ENCODE measurements at regions not wholly inside any gene's neighbourhood (a gene's known extent, or its start where the extent isn't known, plus 50 kb on each side); places are given as distances from the start of the nearest gene placed in this dataset.

DNA sequence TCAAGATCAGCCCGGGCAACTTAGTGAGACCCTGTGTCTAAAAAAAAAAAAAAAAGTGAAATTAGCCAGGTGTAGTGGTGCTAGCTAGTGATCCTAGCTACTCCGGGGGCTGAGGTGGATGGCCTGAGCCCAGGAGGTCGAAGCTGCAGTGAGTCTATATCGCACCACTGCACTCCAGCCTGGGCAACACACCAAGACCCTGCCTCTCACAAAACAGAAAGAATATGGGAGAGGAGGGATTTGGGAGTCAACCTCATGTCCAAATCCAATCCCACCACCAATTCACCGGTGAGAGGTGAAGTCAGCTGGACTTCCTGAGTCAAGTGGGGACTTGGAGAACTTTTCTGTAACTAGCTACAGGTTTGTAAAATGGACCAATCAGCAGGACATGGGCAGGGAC is 80.5 kb upstream of the MFGE8 start:
- Histone ChIP-seq H3K27me3 (ENCODE audit: control insufficient read depth in 1 of 2, insufficient read depth in 2 of 2, low read length in 2 of 2) (no peaks in the 10 kb centered on the region), H3K9me3 (ENCODE audit: low read length) (no peaks in the 10 kb centered on the region), H4K20me1 (ENCODE audit: insufficient read depth, low read length) (no peaks in the 10 kb centered on the region), H3K27ac (ENCODE audit: extremely low read length, insufficient read depth, low read length) (no peak overlapping the region), H3K4me2 (ENCODE audit: low read depth, low read length) (no peak overlapping the region), H3K36me3 (replicated peaks in 1 of 2; ENCODE audit: control insufficient read depth in 1 of 2, insufficient read depth in 2 of 2, low read length in 2 of 2) (no peaks in the 10 kb centered on the region), H3K79me2 (ENCODE audit: insufficient read depth, low read length) (no peaks in the 10 kb centered on the region), H3K4me1 (ENCODE audit: insufficient read depth, low read length) (no peaks in the 10 kb centered on the region), H3K9ac (ENCODE audit: insufficient read depth, low read depth, low read length) (no peak overlapping the region), H2AFZ (ENCODE audit: low read length) (no peak overlapping the region), H3K4me3 (replicated peaks in 1 of 3; ENCODE audit: insufficient read depth in 1 of 3, low read depth in 2 of 3, low read length in 3 of 3) (no peak overlapping the region)
- ChIA-PET CTCF (ENCODE audit: low intra/inter-chr PET ratio, low total read pairs) (no interaction called here), POLR2A (no interaction called here)
- intact Hi-C loops (cut with micrococcal nuclease; ENCODE audit: unreplicated experiment) = no loop called here
- ATAC-seq (no peak), FAIRE-seq (no peak), DNase-seq (ENCODE audit: low spot score) (no peak)
- in situ Hi-C loops (cut with HindIII; ENCODE audit: extremely low pct_ligation_motif_present, low pct_unique_long_range_greater_than_20kb) = no loop called here
- BruUV-seq (replicated peaks) = no TSS peak
- WGBS (ENCODE audit: low lambda C conversion rate) = 53% methylated on average over 5 of the region's 5 CpGs
- TF ChIP-seq DBP (CRISPR knock-in tag; IDR thresholded peaks at IDR 0.05; ENCODE audit: not compliant biosample characterization) = no peak
- no peak for TF ChIP-seq SP1 (IDR thresholded peaks at IDR 0.05)
- TF ChIP-seq SP1 (CRISPR knock-in tag; IDR thresholded peaks at IDR 0.05) = no peak
- TF ChIP-seq, protein P1, sequence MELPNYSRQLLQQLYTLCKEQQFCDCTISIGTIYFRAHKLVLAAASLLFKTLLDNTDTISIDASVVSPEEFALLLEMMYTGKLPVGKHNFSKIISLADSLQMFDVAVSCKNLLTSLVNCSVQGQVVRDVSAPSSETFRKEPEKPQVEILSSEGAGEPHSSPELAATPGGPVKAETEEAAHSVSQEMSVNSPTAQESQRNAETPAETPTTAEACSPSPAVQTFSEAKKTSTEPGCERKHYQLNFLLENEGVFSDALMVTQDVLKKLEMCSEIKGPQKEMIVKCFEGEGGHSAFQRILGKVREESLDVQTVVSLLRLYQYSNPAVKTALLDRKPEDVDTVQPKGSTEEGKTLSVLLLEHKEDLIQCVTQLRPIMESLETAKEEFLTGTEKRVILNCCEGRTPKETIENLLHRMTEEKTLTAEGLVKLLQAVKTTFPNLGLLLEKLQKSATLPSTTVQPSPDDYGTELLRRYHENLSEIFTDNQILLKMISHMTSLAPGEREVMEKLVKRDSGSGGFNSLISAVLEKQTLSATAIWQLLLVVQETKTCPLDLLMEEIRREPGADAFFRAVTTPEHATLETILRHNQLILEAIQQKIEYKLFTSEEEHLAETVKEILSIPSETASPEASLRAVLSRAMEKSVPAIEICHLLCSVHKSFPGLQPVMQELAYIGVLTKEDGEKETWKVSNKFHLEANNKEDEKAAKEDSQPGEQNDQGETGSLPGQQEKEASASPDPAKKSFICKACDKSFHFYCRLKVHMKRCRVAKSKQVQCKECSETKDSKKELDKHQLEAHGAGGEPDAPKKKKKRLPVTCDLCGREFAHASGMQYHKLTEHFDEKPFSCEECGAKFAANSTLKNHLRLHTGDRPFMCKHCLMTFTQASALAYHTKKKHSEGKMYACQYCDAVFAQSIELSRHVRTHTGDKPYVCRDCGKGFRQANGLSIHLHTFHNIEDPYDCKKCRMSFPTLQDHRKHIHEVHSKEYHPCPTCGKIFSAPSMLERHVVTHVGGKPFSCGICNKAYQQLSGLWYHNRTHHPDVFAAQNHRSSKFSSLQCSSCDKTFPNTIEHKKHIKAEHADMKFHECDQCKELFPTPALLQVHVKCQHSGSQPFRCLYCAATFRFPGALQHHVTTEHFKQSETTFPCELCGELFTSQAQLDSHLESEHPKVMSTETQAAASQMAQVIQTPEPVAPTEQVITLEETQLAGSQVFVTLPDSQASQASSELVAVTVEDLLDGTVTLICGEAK (IDR thresholded peaks at IDR 0.05) = no peak
- TF ChIP-seq, protein P1 (CRISPR knock-in tag; IDR thresholded peaks at IDR 0.05) = no peak
- TF ChIP-seq SIX1 (CRISPR knock-in tag; IDR thresholded peaks at IDR 0.05; ENCODE audit: borderline replicate concordance) = no peak
- TF ChIP-seq NCOA5 (CRISPR knock-in tag; IDR thresholded peaks at IDR 0.05) = no peak
- TF ChIP-seq PRDM4 (CRISPR knock-in tag; IDR thresholded peaks at IDR 0.05; ENCODE audit: borderline replicate concordance) = no peak
- no peak for TF ChIP-seq ZNF232 (CRISPR knock-in tag; IDR thresholded peaks at IDR 0.05; ENCODE audit: borderline replicate concordance)
- TF ChIP-seq EED (CRISPR knock-in tag; IDR thresholded peaks at IDR 0.05) = no peak
- TF ChIP-seq HNF1B (CRISPR knock-in tag; IDR thresholded peaks at IDR 0.05) = no peak
